GM21723 (cell line): ENCODE measurements at regions not wholly inside any gene's neighbourhood (a gene's known extent, or its start where the extent isn't known, plus 50 kb on each side); places are given as distances from the start of the nearest gene placed in this dataset.
"Not testable (repeated sequence)": the region's sequence is repeated elsewhere in the genome, so short reads cannot be mapped to it uniquely, and the experiment has no call there.

Source experiments
- ATAC-seq: cut with Tn5 transposase; IDR thresholded peaks from one replicate; pipeline ENCODE4 v1.9.1; 2021; ENCODE audit warnings: mild to moderate bottlenecking, moderate library complexity; ENCODE audit not compliant: unreplicated experiment

DNA sequence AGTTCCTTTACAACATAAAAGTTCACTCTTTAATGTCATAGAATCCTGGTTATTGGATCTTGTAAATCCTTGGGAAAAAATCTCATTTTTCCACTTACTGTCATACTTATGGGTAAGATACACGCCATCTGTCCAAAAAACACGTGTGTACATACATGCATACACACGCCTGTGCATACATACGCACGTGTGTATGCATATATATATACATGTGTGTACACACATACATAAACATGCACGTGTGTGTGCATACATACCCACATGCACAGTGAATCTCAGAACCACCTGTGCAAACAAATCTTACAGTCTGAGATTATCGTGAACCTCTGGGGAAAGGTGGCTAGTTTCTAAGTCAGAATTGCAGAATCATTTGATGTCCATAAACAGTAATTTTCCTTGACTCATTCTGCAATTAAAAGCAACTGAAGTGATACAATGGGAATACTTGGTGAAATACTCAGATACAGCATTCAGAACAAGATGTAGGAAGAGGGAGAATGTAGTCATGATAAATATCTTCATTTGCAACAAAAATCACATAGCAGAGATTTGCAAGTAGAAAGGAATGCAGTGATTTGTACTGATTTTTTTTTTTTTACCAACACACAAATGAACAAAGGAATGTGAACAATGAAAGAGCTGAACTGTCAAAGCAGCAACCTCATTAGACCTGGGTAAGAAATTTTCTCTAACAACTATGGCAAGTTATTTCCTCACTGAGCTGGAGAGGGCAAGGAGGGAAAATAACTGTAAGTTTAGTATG is 160.6 kb upstream of the POU1F1 start:
- ATAC-seq: no peak

DNA sequence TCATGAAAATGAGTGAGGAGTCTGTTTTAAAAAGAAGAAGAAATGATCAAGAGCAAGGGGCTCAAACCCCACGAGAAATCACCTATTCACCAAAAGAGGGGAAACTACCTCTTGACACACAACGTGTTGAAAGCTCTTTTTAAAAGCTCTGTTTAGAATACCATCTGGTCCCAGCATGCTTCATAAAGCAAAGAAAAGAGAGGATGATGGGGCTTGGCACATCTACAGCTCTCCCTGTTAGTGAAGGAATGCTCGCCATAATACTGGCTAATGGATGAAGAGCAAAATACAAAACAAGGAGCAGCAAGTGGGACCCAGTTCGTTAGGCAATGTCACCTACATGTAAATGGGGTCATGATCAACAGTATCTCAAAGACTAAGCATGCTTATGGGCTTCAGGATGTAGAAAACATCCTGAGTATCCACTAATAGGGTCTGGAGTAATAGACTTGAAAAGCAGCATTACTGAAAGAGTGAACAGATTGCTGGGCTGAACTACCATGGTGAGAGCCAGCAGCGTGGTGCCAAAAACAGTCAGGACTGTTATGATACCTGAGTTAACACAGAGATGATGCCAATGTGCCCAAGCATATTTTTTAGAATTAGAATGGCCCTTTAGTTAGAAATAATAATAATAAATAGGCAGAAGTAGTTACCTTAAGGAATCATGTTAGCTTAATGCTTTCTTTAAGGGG is 159.7 kb upstream of the POU1F1 start:
- ATAC-seq: no peak

DNA sequence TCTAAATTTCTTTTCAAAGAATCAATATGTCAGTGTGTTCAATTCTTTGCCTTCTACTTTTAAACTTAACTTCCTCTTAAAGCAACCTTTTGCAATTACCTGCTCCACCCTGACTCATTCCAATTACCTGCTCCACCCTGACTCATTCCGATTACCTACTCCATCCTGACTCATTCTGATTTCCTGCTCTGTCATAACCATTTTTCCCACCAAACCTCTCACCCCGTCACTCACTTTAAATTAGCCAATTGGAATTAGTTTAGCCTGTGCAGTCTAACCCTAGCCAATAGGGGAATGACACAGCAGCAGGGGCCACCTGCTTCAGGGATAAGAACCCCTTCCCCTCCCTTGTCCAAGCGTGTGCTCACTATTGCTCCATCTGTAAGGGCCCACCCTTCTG is 157.1 kb upstream of the POU1F1 start:
- not testable (repeated sequence) for ATAC-seq

DNA sequence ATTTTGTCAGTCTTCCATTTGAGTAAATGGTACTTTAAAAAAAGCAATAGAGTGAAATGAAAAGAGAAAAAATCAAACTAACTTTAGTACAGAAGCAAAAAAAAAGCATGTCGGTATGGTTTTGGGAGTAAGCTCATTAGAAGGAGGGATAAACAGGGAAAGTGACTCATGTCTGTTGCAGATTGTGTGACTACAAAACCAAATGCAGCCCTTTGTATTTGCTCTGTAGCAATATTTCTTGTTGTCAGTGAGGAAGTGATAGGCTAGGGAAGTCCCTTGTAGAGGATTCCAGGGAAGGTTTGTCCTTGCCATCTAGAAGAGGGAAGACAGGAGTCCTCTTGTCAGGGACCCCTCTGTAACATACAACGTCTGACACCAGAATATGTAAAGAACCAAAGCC is 150.5 kb upstream of the POU1F1 start:
- ATAC-seq: no peak

DNA sequence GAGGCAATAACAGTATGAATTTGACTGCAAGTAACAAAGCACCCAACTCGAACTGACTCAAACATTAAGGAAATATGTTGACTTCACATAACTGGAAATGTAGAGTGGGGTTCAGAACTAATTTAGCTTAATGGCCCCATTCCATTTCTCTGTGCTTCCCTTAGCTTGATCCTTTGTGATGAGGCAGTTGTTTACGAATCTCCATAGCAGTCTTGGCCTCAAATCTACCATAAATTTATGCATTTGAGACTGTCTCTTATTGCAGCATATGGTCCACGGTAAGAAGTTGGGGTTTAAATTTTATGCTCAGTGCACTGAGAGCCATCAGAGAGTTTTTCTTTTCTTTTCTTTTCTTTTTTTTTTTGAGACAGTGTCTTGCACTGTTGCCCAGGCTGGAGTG is 148.7 kb upstream of the POU1F1 start:
- no peak for ATAC-seq

DNA sequence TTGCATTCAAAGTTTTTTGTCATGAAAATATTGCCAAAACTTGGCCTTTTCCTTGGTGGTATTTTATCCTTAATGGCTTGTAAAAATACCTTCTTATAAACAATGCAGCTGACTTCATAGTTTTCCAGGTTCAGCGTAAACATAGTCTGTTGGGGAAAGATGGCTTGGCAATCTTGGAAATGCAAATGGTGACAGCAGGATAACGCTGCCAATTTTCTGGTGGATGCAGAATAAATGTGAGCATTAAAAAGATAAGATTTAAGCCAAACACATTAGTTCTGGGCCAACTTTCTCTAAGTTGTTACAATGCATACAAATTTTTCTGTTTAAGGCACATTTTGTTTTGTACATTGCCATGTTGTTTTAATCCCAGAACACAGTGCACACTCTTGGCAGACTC is 147.0 kb upstream of the POU1F1 start:
- ATAC-seq: no peak

DNA sequence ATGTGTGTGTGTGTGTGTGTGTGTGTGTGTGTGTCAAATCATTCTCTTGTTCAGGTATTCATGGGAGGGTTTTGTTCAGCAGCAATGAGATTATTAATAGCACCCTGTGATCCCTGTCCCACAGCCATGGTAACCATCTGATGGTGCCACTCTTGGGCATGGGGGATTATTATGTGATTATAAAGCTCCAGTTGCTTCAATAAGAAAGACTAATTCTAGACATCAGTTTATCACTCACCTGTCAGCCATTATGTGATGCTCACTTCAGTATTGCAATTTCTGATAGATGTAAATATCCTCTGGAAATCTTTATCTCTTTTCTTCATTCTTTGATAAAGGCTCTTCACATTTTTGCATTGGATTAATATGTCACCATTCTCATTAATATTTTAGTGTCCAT is 145.9 kb upstream of the POU1F1 start:
- ATAC-seq: no peak

DNA sequence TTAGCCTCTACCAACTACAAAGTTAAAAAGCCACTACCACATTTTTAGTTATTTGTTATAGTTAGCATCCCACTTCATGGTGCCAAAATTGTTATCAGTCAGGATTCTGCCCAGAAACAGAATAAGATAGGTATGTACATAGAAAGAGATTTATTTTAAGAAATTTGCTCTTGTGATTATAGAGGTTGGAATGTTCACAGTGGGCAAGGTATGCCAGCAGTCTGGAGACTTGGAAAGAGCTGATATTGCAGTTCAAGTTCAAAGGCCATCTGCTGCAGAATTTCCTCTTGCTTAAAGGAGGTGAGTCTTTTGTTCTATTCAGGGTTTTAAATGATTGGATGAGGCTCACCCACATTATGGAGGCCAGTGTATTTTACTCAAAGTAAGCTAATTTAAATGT is 143.8 kb upstream of the POU1F1 start:
- no peak for ATAC-seq

DNA sequence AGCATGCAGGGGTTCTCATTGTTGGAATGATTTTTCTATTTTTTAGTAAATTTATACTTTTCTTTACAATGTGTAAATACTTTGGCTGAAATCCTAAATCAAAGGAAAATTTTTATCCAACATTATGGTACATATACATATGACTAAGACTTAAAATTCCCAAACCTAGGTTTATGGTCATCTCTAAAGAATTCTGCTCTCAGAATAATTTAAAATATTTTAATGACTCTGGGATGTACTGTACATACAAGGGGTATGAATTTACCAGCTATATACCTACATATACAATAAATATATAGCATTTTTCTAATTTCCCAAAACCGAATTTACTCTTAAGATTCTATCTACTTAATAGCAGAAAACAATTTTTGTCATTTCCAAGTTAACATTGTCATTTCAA is 137.9 kb upstream of the POU1F1 start:
- no peak for ATAC-seq

DNA sequence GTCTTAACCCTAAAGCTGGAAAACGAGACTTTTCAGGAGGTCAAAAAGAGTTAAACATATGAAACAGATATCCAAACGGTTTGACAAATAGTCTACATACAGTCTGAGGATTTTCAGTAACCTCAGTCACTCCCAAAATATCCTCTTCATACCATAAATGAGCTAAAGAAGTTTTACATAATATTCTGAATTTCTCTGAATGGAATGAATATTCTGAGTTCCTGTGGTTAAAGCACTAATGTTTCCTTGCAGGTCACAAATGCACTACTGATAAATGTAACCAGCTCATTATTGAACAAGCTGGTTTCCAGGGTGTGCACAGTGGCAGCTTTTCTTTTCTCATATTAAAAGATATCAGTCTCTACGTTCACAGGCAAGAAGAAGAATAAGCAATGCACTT is 137.4 kb upstream of the POU1F1 start:
- ATAC-seq: no peak

DNA sequence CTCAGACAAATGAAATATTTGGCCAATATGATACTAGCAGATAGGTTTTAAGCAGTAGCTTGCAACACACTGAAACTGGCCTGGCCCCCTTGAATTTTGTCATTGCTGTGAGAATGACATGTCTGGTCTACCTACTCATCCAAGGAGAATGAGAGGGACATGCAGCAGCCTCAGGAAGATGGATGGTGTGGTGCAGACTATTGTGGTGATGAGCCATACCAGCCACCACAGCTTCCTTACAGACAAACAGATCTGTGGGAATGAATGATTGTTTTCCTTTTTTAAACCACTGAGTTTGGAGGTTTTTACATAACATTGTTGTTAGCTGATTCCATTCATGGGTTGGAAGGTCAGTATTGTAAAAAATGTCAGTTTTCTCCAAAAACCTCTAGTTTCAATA is 133.7 kb upstream of the POU1F1 start:
- ATAC-seq: no peak

DNA sequence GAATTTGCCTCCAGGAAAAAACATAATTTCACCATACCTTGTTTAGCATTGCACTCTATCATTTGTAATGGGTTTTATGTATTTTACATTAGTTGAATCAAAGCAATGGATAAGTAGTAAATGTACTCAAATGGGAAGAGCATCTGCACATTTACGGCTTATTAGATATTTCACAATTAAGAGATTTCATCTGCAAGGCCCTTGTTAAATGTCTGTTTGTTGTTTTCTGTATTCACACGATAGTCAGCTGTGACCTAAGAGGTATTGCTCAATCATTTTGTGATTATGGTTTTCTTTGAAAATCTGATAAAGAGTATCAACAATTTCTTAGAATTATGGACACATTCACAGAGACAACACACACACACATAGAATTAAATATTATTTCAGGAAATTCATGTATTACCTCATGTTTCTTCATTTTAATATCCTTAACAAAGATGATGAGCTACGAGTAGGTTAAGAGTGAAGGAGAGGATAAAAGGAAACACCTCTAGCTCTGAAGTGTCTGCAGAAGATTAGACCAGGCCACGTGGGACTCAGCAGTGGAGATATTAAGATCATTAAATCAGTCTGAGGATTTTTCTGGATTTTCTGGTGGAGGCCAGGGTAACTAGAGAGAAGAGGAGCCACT is 121.9 kb upstream of the POU1F1 start:
- no peak for ATAC-seq

DNA sequence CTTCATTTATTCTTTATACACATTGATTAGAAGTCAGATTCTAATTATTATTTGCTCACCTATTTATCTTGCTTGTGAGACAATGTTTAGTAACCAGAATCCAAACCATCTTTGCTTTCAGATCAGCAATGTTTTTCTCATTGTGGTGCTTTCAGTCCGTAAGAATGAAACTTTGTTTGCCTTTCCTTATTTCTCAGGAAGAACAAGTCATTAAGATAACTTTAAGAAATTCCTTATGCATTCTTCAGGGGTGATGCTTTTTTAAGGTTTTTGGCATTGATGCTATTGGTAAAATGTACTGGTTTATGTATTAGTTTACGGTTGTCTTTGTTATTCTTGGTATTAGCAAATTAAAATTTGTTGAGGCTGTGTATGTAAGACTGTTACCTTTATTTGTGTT is 120.8 kb upstream of the POU1F1 start:
- no peak for ATAC-seq

DNA sequence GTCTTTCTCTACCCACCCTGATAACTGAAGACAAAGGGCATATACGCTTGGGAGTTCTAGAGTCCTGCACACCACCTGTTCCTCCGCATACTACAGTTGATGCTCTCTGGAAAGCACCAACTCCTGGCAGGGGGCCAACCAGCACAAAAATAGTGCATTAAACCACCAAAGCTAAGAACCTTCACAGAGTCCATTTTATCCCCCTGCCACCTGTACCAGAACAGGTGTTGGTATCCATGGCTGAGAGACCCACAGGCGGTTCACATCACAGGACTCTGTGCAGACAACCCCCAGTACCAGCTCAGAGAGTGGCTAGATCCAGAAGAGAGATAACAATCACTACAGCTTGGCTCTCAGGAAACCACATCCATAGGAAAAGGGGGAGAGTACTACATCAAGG is 114.4 kb upstream of the POU1F1 start:
- no peak for ATAC-seq

DNA sequence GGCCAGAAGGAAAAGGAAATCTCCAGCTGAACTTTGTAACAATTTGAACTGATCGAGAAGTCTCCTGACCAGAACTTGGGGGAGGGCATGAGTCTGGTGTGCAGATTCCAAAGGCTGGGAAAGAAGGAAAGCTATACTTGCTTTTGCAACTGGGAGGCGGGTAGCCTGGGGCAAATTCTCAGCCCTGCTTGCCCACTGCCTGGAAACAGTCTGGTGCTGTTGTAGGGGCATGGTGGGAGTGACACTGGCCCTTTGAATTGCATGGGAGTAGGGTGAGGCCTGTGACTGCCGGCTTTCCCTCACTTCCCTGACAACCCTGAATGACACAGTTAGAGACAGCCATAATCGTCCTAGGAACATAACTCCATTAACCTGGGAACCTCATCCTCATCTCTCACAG is 114.0 kb upstream of the POU1F1 start:
- no peak for ATAC-seq

DNA sequence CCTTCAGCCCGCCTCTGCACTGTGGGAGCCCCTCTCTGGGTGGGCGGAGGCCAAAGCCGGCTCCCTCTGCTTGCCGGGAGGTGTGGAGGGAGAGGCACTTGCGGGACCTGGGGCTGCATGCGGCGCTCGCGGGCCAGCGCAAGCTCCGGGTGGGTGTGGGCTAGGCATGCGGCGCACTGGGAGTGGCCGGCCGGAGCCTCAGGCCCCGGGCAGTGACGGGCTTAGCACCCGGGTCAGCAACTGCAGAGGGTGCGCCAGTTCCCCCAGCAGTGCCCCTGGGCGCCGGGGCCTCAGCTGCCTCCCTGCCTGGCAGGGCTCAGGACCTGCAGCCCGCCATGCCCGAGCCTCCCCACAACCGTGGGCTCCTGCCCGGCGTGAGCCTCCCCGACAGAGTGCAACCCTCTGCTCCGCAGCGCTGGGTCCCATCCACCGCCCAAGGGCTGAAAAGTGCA is 98.9 kb upstream of the POU1F1 start:
- ATAC-seq: no peak

DNA sequence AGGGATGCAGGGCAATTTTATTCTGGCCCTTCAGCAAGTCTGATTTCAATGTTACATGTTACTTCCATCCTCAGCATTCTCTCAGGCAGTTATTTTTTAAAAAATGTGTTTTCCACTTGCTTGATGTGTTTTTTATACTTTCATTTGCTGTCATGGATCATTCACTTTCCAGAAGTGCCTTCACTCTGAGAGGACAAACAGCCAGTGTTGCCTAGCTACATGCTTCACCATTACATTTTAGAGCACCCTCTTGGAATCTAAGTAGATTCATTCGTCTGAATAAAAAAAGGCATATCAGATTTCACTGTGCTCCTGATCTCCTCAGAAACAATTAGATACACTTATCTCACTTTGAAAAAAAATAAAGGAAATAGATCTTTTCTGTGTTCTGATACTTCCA is 93.6 kb upstream of the POU1F1 start:
- no peak for ATAC-seq

DNA sequence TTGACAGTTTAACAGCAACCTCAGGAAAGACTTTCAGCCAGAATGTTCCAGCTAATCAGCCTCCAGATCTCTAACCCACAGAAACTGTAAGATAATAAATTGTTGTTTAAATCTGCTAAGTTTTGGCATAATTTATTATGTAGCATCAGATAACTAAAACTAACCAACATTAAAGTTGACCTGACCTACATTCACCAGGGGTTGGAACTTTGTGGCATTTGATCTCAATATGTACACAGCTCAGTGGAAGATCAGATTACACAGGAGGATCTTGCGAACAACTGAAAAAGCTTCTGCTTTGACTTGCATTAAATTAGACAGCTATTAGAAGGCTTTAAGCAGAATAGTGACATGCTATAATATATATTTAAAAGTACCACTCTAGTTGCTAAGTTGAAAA is 91.4 kb upstream of the POU1F1 start:
- ATAC-seq: no peak

DNA sequence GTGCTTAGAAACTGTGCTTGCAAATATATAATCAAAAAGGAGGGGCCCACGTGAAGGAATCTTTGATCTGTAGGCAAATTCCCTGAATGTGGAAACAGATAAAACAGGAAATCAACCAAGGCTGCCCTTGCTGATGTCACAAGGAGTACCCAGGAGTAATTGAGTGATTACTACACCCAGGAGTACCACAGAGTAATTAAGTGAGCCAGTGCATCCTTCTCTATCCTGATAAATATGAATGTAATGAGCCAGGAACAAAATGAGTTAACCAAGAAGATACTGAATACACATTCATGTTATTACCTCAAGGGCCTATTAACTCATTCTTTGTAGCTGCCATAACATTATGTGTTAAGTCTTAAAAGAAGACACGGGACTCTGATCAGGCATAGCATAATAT is 87.3 kb upstream of the POU1F1 start:
- ATAC-seq: no peak

DNA sequence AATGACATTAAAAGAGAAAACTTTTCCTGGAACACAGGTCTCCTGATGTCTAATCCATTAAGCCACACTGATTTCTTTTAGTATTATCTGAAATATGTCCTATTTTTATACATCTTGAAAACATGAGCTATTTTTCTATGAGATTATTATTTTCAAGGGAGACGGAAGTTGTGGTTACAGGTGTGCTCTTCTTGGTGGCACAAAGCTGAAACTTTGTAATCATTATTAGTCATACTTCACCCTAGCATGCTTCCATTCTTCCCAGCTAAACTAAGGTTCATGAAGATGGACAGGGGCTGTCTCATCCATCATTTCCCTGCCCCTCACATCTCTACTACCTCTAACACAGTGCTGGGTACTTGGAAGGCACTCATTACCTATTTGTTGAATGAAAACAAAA is 85.6 kb upstream of the POU1F1 start:
- no peak for ATAC-seq

DNA sequence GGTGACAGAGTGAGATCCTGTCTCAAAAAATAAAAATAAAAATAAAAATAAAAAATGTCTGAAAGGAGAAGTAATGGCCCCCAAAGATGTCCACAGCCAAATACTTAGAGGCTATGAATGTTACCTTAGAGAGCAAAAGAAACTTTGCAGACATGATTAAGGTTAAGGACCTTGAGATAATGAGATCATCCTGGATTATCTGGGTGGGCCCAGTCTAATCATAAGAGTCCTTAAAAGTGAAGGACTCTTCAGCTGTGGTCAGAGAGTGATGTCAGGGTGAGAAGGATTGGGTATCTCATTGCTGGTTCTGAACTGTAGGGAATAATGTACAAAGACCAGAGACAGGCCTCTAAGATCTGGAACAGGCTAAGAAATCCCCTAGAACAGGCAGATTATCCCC is 84.9 kb upstream of the POU1F1 start:
- ATAC-seq: no peak

DNA sequence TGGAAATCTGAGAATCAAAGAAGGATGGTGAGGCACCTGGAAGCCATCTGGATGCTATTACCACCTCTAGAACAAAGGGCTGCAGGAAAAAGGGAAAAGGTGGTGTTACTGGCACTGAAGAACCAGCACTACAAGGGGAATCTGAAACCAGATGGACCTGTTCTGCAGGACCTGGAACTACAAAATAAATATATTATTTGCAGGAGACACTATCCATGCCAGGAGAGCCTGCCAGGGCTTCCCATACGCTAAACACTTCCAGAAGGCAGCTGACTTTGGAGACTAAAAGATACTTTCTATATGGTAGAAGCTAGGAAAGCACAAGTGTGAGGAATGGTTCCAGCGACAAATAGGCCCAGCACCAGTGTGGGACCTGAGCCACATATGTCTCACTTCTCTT is 83.4 kb upstream of the POU1F1 start:
- no peak for ATAC-seq
